SIG-M5 treated with dmso at 0.1 percent for 504 hours (cell line): ENCODE measurements at regions not wholly inside any gene's neighbourhood (a gene's known extent, or its start where the extent isn't known, plus 50 kb on each side); places are given as distances from the start of the nearest gene placed in this dataset.
"Not testable (repeated sequence)": the region's sequence is repeated elsewhere in the genome, so short reads cannot be mapped to it uniquely, and the experiment has no call there.

Experiments
- DNase-seq: peaks from one replicate; lab custom pipeline; 2025; ENCODE audit not compliant: unreplicated experiment; lab: John Stamatoyannopoulos, UW

DNA sequence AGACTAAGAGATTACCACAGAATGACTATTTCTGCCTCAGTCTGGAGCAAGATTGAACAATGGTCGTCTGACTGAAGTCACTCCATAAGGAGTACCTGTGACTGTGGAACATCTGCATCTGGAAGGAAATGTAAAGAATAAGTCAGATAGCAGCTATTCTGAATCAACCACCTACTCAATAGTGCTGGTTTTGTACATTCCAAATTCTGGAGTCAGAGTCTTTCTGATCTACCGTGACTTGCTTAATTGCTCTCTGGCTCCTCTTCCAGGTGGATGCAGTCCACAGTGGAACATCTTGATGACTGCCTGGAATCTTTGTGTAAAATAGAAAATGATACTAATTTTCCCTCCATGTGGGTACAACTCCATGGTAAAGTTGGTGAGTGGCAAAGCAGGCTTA is 156.3 kb upstream of the SEMA3C start:
- no peak for DNase-seq

DNA sequence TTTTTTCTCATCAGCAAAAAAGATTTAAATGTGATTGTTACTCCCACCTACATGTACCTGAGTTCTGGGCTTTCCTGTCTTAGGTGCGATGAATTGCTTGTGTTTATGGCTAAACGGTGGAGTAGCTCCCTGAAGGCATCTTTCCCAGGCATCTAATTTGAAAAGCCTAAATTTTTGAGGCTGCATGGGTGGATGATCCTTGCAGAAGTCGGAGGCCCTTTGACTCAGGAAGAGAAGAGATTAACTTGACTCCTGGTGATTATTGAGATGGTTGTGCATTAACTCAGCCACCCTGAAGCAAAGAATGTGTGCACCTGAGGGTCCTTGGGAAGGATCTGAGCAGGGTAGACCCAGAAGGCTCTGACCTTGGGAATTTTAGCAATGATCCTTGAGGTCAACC is 155.6 kb upstream of the SEMA3C start:
- no peak for DNase-seq

DNA sequence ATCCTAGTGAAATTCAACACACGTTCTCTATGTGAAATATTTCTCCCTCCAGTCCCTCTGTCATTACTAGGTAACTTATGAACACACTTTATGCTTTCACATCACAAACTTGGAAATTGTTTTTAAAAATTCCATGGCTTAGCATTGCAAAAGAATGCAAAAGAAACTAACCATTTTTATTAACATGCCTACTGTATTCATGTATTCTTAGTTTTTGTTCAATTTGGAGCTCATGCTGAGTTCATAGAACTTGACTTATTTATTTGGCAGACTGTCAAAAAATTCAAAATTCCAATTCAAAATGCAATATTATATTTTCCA is 155.0 kb upstream of the SEMA3C start:
- DNase-seq, result no peak

DNA sequence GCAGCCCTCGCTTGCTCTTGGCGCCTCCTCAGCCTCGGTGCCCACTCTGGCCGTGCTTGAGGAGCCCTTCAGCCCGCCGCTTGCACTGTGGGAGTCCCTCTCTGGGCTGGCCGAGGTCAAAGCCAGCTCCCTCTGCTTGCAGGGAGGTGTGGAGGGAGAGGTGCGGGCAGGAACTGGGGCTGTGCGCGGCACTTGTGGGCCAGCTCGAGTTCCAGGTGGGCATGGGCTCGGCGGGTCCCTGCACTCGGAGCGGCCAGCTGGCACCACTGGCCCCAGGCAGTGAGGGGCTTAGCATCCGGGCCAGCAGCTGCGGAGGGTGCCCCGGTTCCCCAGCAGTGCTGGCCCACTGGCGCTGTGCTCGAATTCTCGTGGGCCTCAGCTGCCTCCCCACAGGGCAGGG is 152.1 kb upstream of the SEMA3C start:
- DNase-seq, result no peak

DNA sequence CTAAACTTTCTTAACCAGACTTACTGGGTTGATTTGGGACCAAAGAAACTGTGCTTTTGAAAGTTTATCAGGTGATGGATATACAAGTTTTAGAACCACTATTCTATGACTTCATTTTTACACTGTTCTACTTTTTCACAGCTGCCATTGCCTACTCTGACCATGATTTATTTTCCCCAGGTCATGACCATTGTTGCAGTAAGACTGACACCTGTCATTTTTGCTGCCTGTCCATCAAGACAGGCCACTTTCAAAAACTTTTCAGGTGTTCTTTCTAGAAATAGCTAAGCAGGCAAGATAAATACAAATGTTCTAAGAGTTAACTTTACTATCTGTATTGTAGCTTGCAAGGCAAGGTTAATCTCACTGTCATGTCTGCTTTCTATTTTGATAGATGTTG is 147.9 kb upstream of the SEMA3C start:
- no peak for DNase-seq

DNA sequence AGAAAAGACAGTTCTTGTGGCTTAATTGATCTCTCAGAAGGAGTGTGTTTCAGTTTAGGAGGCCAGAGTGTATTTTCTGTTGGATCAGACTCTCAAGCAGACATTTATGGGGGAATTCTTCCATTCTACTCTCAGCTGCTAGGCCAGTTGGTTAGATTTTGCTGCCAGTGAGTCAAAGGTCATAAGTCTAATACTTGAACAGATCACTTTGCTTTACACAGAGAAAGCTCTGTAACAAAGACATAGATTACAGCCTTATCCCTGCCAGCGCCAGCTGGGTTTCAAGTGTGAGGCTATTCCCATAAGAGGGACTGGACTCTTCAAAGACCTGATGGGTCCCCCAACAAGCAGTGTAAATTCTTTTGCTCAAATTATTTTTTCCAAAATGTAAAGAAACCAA is 145.6 kb upstream of the SEMA3C start:
- DNase-seq, result no peak

DNA sequence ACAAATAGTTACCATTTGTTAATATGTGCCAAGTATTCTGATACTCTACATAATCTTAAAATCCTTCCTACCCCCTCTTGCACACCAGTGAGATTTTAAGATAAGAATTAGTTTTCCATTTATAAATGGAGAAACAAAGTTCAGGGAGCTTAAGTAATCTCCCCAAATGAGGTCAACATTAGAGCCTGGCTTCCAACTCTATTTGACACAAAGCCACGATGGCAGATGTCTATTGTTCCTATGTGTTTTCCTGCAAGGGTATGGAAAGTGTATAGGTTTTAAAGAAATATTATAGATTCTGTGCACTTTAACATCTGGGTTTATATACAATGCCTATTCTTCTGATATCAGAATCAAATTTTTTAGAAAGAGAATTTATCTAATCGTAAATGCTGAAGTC is 143.9 kb upstream of the SEMA3C start:
- DNase-seq, result no peak

DNA sequence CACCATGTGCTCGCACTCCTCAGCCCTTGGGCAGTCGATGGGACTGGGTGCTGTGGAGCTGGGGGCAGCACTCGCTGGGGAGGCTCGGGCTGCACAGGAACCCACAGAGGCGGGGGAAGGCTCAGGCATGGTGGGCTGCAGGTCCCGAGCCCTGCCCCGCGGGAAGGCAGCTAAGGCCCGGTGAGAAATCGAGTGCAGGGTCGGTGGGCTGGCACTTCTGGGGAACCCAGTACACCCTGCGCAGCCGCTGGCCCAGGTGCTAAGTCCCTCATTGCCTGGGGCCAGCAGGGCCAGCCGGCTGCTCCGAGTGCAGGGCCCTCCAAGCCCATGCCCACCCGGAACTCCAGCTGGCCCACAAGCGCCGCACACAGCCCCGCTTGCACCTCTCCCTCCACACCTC is 138.6 kb upstream of the SEMA3C start:
- not testable (repeated sequence) for DNase-seq

DNA sequence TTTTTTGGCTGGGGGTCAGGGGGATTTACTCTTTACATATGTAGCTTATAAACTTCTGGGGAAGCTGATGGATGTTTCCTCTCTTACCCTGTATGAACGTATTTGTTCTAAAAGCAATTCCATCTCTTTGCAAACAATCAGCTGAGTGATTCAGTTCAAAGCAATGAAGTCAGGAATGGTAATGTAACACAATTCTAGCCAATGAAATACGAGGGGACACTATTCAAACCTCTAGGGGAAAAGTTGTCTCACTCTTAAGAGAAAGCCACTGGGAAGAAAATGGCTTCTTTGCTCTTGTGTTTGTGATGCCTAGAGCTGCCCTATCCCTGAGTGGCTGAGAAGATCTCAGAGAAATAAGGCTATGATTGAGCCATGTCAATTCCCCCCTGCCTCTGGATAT is 134.8 kb upstream of the SEMA3C start:
- peak; percentile 12 for DNase-seq

DNA sequence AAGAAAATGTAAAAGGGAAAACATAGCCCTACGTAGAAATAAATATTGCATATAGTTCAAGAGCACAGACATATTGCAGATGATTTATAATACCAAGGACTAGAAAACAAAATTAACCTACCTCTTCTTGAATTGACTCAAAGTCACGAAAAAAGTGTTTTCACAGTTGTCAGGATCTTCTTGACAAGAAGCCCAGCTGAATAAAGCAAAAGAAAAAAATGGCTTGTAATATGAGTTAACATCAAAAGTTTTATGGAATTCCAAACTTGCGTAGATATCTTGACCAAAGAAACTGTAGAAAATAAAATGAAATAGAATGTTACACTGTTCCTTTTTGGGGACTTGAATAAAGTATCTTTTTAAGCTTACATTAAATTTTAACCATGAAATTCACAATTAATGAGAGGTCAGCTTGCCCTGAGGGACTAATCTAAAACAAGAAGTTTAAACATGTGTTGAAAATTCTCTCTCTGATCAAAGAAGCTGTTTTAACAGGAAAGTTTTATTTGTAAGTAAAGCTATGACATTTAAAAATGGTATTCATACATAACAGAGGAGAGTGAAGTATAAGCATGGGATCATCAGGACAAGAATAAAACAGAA is 133.1 kb upstream of the SEMA3C start:
- no peak for DNase-seq

DNA sequence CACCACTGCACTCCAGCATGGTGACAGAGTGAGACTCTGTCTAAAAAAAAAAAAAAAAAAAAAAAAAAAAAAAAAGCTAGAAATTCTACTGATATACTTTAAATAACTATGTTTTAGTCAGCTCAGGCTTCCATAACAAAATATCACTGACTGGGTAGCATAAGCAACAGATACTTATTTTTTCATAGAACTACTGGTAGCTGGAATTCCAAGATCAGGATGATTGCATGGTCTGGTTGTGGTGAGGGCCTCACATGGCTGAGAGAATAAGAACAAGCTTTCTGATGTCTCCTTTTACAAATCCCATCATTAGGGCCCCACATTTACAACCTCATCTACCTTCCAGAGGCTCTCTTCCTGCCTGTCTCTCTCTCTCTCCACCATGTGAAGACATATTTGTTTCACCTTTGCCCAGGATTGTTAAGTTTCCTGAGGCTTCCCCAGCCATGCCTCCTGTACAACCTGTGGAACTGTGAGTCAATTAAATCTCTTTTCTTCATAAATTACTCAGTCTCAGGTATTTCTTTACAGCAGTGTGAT is 126.7 kb upstream of the SEMA3C start:
- no peak for DNase-seq

DNA sequence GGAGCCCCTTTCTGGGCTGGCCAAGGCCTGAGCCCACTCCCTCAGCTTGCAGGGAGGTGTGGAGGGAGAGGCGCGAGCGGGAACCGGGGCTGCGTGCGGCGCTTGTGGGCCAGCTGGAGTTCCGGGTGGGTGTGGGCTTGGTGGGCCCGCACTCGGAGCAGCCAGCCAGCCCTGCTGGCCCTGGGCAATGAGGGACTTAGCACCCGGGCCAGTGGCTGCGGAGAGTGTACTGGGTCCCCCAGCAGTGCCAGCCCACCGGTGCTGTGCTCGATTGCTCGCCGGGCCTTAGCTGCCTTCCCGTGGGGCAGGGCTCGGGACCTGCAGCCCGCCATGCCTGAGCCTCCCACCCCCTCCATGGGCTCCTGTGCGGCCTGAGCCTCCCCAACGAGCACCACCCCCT is 123.8 kb upstream of the SEMA3C start:
- DNase-seq, result not testable (repeated sequence)

DNA sequence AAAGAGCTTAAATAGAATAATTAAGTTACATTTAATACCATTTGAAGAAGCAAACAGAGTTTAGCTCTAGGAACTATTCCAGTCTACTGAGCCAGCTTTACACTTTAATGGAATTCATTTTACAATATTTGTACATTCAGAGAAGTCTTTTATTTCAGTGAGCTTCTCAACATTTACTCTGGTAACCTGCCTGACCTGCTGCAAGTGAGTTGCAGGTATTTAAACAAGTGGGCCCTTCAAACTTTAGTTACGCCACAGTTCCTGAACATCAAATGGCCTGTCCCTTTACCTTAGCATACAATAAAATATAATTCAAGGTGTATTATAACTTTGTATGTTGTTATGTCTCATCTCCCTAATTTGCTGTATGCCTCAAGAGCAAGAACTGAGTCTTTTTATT is 121.6 kb upstream of the SEMA3C start:
- DNase-seq, result no peak

DNA sequence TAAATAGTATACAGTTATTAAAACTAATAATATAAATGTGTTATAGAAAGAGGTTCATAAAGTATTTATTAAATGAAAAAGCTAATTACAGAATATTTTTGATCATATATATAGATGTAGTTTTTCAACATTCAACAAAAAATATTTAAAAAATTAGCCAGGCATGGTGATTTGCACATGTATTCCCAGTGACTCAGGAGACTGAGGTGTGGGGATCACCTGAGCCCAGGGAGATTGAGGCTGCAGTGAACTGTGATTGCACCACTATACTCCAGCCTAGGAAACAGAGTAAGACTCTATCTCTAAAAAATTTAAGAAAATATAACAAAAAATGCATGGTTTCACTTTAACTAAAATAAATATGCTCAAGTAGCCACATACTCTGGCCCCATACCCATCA is 118.0 kb upstream of the SEMA3C start:
- no peak for DNase-seq

DNA sequence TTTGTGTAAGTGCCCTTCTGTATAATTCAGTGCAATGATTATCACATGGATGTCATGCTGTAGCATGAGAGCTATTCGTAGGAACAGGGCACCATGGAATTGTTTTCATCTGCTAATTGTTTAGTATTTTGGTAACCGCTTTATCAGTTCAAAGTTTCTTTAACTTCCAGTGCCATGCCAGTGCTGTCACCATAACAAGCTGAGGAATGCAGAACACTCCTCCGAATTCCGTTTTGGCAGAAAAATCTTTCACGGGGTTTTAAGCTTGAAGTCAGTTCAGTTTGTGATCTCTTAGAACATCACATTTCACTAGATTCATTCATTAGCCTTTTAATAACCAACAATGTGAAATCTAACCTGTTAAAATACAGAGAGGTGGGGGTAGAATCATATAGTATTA is 117.2 kb upstream of the SEMA3C start:
- DNase-seq, result no peak

DNA sequence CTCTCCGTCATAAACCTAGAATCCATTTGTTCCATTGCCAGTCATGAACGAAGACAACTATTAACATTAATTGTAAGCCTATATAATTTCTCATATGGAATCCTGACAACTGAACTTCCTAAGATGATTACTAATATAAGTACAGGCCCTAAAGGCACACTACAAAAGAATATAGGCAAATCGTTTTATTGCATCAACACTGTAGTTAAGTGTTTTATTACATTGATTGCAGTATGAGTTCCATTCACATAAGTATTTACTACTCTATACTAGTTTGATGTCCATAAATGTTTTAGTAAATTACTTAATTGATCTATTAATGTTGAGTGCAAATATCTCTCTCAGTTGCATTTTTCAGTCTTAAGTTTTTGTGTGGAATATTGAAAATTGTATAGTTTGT is 113.1 kb upstream of the SEMA3C start:
- no peak for DNase-seq

DNA sequence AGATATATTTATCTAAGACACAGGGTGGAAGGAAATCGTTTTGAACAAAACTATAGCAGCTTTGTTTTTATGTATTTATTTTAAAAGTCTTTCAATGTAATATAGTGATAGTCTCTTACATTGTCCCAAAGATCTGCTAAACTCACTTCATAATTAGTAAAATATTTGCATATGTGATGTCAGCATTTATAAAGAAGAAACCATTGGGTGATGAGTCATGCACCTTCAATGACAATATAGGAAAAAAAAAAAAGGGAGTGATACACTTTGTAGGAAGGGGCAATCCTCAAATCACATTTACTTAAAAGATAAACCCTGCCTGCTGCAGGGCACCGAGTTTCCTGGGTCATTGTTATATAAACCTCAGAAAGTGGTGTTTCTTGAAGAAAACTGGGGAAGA is 112.4 kb upstream of the SEMA3C start:
- DNase-seq, result no peak

DNA sequence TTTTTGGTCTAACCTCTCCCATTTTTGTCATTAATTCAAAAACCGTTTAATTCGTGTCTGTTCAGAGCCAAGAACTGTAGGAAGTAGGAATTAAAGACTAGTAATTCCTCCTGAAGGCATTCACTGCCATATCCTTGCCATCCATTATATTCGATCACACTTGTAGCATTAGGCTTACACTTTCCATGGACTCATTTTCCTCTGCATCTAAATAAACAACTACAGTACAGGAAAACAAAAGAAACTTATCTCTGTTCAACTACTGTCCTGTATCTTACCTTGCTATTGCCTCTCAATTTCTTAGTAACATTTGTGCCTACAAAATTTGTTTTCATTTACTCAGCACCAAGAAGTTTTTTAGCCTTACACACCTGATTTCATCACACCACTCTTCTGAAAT is 111.6 kb upstream of the SEMA3C start:
- DNase-seq, result no peak

DNA sequence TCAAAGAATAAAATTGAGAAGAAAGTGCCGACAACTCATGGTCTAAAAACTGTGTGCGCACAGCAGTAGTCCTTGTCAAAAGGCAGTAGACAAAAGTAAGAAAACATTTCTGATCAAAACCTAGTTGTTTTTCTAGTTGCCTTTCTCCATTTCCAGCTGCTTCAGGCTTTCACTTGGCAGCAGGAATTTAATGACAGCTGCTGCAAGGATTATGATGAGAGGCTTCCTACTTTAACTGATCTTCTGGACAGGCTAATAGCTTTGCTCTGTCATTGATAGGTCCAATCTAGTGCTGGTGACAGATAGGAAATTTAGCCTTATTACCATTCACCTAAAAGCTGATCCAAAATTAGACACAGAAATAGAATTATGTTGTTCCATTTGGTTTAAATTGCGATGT is 110.7 kb upstream of the SEMA3C start:
- no peak for DNase-seq

DNA sequence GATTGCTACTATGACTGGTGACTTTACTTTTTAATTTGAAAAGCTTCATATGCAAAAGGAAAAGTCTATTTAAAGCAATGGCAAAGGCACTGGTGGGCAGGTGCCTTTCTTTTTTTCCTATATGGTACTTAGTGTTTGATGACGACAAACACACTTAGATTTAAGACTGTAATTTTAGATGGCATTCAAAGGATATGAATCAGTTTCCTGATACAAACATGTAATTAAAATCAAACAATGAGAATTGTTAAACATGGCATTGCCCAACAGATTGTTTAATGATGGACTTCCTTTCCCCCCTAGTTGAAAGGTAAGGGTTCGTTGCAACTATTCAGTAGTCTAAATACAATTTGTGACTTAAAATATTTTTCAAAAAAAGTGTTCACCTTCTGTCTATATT is 106.5 kb upstream of the SEMA3C start:
- DNase-seq, result no peak

DNA sequence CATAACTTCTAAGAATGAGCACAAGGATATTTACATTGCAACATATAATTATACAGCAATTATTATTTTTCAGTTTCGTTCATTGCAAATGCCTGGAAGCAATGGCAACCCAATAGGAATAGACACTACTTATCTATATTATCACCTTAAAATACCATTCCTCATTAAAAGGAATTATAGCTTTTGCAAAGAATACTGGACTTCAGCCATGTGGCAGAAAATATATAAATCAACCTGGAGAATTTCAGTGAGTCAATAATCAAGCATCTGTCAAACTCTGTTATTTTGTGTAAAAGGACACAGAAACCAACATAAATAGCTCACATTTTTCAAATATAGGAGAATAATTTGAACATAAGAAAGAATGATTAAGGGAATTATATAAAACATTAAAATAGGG is 96.1 kb upstream of the SEMA3C start:
- no peak for DNase-seq

DNA sequence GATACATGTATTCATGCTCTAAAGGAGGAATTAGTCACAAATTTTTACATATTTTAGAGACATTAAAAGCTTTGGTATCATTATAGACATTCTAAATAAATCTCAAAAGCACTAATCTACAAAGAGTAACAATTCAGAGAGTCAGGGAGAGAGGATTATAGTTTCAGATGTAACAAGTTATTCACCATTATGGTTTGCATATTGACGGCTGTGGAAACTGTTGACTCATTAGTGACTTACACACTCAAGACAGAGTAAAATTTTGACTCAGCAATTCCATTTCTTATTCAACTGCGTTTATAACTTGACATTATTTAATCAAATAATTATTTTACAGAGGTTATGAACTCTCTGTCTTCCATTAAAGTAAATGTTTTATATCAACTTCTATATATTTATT is 95.4 kb upstream of the SEMA3C start:
- DNase-seq, result no peak

DNA sequence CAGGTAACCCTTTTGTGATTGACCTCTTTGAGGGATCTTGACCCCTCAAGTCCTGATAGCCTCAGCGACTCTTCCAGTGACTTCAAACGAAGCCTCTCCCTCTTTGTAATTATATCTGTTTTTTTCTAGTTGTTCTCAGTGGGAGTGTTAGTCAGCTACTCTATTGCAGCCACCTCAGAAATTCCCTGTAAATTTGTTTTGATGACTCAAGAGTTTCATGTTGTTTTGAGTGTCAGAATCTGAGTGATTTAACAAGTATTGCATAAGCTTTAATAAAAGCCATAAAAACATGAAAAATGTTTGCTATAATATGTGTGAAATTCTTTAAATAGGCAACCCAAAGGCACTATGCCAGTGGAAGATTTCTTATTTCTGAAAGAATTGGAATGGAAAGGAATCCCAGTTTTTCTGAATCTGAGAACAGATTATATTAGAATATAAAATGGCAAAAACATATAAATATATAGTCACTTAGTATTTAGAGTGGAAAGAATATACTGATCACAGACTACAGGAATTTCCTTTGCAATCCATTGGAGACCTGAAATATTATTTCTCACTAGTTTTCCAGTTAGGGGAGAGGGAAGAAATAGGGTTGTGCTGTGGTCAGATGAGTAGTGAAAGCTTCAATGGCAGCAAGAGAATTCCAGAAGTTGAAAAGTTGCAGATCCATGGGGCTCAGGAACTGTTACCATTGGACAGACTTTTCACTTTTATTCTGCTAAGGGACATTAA is 94.4 kb upstream of the SEMA3C start:
- DNase-seq, result no peak
